GM18520 (cell line): ENCODE measurements at regions not wholly inside any gene's neighbourhood (a gene's known extent, or its start where the extent isn't known, plus 50 kb on each side); places are given as distances from the start of the nearest gene placed in this dataset.

Experiments
- ATAC-seq: cut with Tn5 transposase; IDR thresholded peaks from one replicate; pipeline ENCODE4 v1.9.1; 2021; ENCODE audit not compliant: unreplicated experiment

DNA sequence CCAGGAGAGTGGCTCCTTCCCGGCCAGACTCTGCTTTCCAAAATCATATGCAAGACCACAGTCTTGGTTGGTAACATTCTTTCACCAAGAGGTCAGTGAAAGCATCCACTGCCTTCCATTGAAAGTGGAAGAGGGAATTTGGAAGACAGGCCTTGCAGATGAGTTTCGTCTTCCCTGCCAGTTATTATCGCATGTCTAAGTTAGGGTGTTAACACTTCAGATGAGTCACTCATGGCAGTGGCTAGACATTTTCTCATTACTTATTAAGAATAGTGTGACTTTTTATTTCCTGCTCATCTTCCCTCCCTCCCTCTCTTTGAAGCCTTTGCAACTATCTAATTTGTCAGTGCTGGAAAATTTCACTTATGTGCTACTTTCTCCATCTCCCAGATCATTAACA lies 102.9 kb upstream of the EPB41L3 start:
- ATAC-seq = no peak

GRCh38 chr18:5643288-5643687 lies 99.5 kb upstream of the EPB41L3 start:
- ATAC-seq = no peak

- no peak for ATAC-seq
Observed at GRCh38 chr18:5640939-5641338, 97.1 kb upstream of the EPB41L3 start.

- ATAC-seq = no peak
Observed at GRCh38 chr18:5639131-5639530, 95.3 kb upstream of the EPB41L3 start.

DNA sequence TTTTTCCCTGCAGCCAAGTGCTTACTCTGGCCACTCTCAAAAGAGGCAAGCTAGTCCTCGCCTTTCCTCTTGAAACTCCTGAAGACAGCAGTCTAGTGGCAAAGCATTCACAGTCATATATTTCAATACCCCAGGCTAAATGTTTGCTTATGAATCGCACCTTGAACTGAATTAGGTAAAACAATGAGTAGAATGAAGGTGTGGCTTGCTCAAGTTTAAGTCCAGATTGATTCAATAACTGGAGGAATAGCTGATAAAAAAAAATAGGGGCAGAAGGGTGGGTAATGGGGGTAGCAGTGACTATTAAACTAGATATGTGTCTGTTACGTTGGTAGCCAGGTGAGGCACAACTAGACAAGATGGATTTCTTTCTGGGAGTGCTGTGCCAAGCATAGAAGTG lies 88.2 kb upstream of the EPB41L3 start:
- ATAC-seq = no peak

- no peak for ATAC-seq
Observed at GRCh38 chr18:5630900-5631413, 87.2 kb upstream of the EPB41L3 start.

DNA sequence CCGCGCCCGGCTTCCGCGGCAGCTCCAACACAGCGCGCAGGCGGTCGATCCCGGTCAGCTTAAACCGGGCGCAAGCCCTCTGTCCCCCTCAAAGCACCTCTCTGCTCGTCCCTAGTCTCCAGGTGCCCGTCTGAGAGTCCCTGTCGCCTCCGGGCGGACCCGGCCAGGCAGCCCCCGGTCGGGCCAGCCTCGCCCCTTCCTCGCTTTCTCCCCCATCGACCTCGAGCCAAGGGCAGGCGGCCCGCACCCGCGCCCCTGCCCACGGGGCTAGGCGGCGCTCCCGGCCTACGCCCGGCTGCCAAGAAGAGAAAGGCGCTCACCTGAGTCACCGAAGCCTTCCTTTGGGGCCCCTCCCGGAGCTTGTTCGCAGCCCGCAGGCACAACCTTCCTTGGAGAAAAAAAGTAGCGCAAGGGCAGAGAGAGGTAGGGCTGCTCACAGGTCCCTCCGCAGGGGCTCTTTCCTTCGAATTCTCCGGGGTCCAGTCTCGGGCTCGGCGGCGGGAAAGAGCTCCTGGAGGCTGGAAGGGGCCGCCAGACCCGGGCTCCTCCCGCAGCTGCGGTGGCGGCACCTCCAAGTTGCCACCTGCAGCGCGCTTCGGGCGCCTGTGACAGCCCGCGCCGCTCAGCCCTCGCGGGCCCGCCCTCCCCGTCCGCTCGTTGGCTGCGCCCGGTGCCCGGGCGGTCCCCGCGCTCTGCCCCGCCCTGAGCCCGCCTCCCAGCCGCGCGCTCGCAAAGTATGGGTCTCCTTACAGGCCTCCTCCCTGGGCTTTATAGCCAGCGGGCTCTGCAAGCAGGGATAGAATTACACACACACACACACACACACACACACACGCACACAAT lies 86.5 kb upstream of the EPB41L3 start:
- peak; percentile 58 for ATAC-seq

- no peak for ATAC-seq
Observed at GRCh38 chr18:5628512-5629255, 84.9 kb upstream of the EPB41L3 start.

- no peak for ATAC-seq
Observed at GRCh38 chr18:5627776-5628511, 84.1 kb upstream of the EPB41L3 start.

DNA sequence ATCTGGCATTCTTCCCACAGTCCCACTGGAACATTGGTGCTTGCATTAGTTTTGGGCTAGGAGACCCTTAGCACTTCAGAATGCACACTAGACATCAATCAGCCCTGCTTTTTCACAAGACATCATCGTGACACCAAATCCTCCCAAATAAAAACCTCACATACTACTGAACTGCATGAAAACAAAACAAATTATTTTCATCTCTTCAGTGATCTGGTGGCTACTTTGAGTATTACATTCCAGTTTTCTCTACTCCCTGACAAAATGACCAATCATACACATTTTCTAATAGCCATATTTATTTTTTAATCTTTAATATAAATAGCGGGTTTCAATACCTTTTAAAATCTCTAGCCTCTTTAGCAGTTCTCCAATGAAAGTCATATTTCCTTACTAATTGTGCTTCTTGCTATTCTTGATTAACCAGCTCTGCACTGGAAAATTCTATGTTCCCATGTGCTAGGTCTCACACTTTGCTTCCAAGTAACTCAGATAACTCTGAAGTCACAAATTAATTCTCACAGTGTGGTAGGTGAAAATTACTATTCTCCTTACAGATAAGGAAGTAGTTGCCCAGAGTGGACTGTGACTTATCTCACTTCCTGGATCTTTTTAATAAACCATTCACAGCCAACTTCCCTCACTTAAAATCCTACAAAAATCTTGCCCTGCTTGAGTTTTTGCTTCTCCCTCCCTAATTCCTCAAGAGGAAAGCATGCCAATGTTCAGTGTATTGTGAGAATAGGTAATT lies 82.5 kb upstream of the EPB41L3 start:
- ATAC-seq = no peak

GRCh38 chr18:5625076-5625475 lies 81.3 kb upstream of the EPB41L3 start:
- no peak for ATAC-seq

DNA sequence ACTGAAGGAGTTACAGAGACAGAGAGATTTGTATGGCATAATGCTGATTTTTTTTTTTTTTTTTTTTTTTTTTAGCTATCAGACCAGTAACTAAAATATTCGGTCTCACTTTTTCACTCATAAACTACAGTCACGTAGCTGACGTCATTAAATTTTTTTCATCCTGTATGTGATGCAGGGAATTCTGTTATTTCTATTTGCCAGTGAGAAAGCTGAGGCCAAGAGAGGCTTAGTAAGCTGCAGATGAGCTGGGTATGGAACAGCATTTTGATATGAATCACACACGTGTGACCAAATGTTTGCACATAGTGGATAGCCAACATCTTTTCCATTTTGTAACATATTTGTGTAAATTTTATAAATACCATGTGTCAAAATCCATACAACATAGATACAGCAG lies 79.1 kb upstream of the EPB41L3 start:
- ATAC-seq = no peak

- no peak for ATAC-seq
Observed at GRCh38 chr18:5620289-5620688, 76.5 kb upstream of the EPB41L3 start.

GRCh38 chr18:5619376-5619775 lies 75.6 kb upstream of the EPB41L3 start:
- ATAC-seq = no peak

DNA sequence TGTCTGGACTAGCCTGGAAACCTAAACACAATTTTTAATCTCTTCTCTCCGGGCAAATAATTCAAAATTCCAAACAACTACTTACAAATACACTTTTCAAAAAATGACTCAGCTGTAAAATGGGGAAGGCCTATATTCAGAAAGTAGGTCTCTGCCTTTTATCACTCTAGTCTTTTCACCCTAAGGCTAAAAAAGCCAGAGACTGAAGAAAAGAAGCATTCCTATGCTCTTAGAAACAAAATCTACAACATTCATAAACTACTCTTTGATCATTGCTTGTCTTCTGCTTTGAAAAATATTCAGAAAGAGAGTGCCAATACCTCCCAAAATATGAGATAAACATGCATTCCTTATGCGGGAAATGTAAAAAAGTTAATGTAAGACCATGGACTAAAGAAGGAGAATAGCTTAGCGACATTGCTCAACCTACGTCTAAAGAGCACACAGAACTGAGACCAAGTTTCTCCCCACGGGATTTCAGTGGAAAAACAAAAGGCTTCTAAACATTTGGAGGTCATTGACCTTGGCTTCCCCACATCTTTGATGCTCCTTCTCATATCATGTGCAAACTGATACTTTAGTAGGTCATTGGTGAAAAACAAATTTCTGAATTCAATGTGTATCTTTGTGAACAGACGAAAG lies 74.4 kb upstream of the EPB41L3 start:
- ATAC-seq = no peak

- ATAC-seq = no peak
Observed at GRCh38 chr18:5611221-5611620, 67.4 kb upstream of the EPB41L3 start.

DNA sequence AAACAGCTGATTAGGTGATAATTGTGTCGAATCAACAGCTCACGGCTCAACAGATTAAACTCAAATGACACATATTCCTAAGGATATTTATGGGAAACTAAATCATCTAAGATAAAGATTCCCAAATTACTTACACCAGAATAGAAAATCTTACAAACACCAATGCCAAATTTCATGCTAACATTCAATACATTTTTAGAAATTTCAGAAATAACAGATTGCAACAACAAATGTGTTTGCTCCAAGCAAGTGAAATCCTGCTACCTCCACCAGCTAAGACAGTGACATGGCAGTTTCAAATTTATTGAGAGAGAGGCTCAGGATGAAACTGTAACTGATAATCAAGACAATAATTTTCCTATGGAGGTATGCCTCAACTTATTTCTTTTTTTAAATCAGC lies 65.0 kb upstream of the EPB41L3 start:
- no peak for ATAC-seq

- no peak for ATAC-seq
Observed at GRCh38 chr18:5606951-5607350, 63.2 kb upstream of the EPB41L3 start.

- no peak for ATAC-seq
Observed at GRCh38 chr18:5604778-5605177, 61.0 kb upstream of the EPB41L3 start.

DNA sequence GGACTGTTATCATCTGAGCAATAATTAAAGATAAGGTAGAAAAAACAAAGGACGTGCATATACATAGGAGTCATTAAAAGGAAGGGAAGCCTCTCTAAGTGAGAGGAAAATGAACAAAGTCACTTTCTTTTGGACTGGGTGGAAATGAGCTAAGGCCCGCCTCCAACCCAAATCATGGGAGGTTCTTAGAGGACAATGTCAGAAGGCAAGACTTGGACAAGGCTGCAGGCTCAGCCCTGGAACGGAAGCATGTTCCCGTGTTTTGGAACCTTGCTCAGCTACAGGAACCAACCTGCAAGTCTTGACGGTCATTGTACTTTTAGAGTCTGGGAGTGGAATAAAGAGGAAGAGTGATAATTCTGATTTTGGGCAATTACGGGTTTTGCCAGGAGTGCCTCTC lies 59.4 kb upstream of the EPB41L3 start:
- no peak for ATAC-seq
